ENCODE measurements at regions not wholly inside any gene's neighbourhood (a gene's known extent, or its start where the extent isn't known, plus 50 kb on each side); places are given as distances from the start of the nearest gene placed in this dataset.

DNA sequence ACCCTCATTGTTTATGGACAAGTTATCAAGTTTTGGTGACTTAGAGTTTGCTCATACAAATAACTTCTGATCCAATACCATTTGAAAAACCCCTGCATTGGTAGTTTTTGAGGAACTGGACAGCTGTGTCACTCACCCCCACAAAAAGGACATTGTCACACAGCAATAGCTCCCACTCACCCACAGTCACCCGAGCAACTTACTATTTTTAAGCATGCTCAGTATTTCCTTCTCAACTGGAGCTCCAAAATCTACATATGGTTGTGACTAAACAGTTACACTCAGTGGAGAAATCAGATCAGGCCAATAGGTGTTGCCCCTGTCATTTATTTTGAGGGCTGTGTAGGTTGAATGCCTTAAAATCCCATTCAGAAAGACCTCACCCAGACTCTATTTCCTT is 165.2 kb upstream of the AUTS2 start:
- Histone ChIP-seq H3K4me3 (no peak overlapping the region), H3K9me3 (no peaks in the 10 kb centered on the region), H3K36me3 (no peaks in the 10 kb centered on the region), H3K9ac (ENCODE audit: low read depth in 2 of 2, low read length in 2 of 2) (no peak overlapping the region), H3K27ac (no peak overlapping the region), H3K27me3 (no peaks in the 10 kb centered on the region), H3K4me1 (no peaks in the 10 kb centered on the region)
- TF ChIP-seq, protein P1, sequence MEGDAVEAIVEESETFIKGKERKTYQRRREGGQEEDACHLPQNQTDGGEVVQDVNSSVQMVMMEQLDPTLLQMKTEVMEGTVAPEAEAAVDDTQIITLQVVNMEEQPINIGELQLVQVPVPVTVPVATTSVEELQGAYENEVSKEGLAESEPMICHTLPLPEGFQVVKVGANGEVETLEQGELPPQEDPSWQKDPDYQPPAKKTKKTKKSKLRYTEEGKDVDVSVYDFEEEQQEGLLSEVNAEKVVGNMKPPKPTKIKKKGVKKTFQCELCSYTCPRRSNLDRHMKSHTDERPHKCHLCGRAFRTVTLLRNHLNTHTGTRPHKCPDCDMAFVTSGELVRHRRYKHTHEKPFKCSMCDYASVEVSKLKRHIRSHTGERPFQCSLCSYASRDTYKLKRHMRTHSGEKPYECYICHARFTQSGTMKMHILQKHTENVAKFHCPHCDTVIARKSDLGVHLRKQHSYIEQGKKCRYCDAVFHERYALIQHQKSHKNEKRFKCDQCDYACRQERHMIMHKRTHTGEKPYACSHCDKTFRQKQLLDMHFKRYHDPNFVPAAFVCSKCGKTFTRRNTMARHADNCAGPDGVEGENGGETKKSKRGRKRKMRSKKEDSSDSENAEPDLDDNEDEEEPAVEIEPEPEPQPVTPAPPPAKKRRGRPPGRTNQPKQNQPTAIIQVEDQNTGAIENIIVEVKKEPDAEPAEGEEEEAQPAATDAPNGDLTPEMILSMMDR (IDR thresholded peaks at IDR 0.05): no peak
- DNase-seq: no peak
- intact Hi-C loops (cut with DNase I): no loop called here

DNA sequence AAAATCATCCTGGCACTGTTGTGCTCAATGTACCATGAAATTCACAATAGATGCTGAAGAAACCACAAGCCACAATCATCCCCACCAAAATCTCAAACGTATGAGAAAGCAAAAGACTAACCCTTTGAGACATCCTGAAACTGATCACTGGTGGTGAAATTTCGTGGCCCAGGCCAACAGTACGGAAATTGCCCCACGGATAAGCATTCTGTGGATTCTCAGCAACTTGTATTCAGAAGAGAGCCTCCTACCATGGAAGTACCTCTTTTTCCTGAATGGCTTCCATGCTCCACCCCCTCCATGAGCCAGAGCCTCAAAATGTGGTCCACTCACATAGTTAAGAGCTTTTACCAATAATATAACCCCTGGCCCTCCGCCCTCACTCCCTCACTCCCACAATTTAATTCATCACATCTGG is 163.9 kb upstream of the AUTS2 start:
- TF ChIP-seq, protein P1 (IDR thresholded peaks at IDR 0.05): no peak
- H3K9ac ChIP-seq (ENCODE audit: low read depth in 2 of 2, low read length in 2 of 2): no peak overlapping the region
- H3K36me3 ChIP-seq: no peaks in the 10 kb centered on the region
- no peaks in the 10 kb centered on the region for H3K9me3 ChIP-seq
- DNase-seq: no peak
- no peaks in the 10 kb centered on the region for H3K4me1 ChIP-seq
- no peak overlapping the region for H3K27ac ChIP-seq
- H3K4me3 ChIP-seq: no peak overlapping the region
- intact Hi-C loops (cut with DNase I): no loop called here
- H3K27me3 ChIP-seq: no peaks in the 10 kb centered on the region

DNA sequence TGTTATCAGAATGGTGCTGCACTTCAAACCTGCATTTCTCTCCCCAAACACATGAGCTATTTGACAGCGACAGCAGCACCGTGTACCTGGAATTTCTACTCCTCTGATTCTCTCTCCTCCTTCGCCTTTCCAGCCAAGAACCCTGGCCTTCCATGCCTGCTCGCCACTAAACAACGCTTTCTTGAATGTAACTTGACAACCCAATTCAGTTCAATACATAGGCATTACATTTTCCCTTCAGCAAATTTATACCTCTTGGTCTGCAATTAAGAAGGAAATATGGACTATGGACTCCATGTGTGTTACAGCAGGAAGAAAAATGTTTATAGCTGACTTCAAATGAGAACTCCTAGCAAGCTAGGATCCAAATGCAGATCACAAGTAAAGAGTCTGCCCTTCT is 162.6 kb upstream of the AUTS2 start:
- no peaks in the 10 kb centered on the region for H3K27me3 ChIP-seq
- H3K9ac ChIP-seq (ENCODE audit: low read depth in 2 of 2, low read length in 2 of 2): no peak overlapping the region
- intact Hi-C loops (cut with DNase I): no loop called here
- H3K4me1 ChIP-seq: no peaks in the 10 kb centered on the region
- H3K36me3 ChIP-seq: no peaks in the 10 kb centered on the region
- H3K27ac ChIP-seq: no peak overlapping the region
- no peak overlapping the region for H3K4me3 ChIP-seq
- no peaks in the 10 kb centered on the region for H3K9me3 ChIP-seq
- TF ChIP-seq, protein P1 (IDR thresholded peaks at IDR 0.05): no peak
- DNase-seq: no peak

DNA sequence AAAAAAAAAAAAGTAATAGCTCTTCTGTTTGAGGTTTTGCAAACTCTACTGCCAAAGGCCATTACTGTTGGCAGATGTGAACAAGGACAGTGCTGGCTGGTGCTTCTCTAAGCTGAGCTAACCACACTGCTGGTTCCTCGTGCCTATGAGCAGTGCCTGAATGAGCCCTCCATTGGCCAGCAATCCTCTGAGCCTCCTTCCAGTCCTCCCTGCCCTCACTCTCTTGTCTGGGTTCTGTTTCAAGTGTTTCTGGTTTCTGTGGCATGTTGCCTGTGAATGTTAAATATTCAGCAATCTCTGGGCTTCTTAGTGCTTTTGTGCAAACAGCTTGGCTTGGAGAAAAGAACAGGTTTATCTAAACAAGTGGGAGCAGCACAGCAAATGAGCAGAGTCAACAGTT is 161.3 kb upstream of the AUTS2 start:
- Histone ChIP-seq H3K9me3 (no peaks in the 10 kb centered on the region), H3K27ac (no peak overlapping the region), H3K4me1 (no peaks in the 10 kb centered on the region), H3K36me3 (no peaks in the 10 kb centered on the region), H3K4me3 (no peak overlapping the region), H3K27me3 (no peaks in the 10 kb centered on the region), H3K9ac (ENCODE audit: low read depth in 2 of 2, low read length in 2 of 2) (no peak overlapping the region)
- DNase-seq: peak; percentile 18
- intact Hi-C loops (cut with DNase I): no loop called here
- TF ChIP-seq, protein P1 (IDR thresholded peaks at IDR 0.05): no peak

DNA sequence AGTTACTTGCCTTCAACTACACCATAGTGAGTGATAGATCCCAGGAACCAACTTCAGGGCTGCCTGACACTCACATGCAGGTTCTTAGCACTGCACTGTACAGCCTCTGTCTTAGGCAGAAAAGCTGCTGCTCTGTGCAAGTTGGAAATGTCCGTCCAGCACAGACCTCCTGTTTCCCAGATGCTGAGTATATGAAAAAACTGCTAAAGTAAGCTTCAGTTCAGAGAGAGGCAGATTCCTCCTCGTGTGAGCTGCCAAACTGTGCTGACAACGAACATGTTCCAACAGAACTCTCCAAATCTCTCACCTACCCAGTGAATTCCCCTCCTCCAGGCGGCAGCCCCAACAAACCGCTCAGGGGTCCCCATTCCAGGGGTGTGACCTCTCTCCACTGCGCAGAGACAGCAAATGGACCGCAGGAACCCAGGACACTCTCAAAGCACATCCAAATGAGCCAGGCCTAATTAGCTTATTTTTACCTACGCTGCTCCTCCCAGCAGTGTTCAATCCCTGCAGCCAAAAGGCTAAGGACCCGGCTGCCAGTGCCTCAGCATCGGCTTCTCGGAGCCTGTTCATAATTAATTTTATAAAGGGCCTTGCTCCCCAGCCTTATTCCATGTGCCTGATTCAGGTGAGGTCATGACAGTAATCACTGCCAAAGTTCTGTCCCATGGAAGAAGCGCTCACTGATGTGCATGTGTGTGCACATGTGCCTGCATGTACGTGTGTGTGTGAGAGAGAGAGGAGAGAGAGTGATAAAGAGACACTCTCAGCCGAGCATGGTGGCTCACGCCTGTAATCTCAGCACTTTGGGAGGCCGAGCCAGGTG is 159.5 kb upstream of the AUTS2 start:
- TF ChIP-seq, protein P1 (IDR thresholded peaks at IDR 0.05): no peak
- Histone ChIP-seq H3K27me3 (no peaks in the 10 kb centered on the region), H3K9ac (ENCODE audit: low read depth in 2 of 2, low read length in 2 of 2) (no peak overlapping the region), H3K27ac (no peak overlapping the region), H3K4me1 (no peaks in the 10 kb centered on the region), H3K9me3 (no peaks in the 10 kb centered on the region), H3K36me3 (no peaks in the 10 kb centered on the region), H3K4me3 (no peak overlapping the region)
- intact Hi-C loops (cut with DNase I): no loop called here
- DNase-seq: no peak

Data from colonic mucosa (tissue), 4 donors.